ENCODE measurements at regions not wholly inside any gene's neighbourhood (a gene's known extent, or its start where the extent isn't known, plus 50 kb on each side); places are given as distances from the start of the nearest gene placed in this dataset.

DNA sequence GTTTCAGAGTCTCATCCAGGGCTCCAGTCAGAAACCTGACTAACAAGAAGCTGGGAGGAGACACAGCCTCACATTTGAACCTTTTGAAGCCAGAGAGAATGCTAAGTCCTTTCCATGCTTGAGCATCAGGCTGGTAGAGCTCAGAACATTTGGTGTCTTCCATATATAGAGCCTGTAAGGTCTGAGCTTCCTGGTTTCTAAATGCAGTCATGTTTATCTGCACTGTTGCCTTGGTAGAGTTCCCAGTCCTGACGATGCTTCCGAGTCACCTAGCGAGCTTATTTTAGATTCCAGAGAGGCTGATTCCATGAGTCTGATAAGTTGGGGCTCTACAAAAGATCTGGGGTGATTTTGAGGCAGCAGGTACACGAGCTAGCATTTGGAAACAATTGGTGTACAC is 68.4 kb upstream of the SORL1 start:
- H3K27me3 ChIP-seq (ENCODE audit: insufficient read depth, low read length, poor library complexity, severe bottlenecking) = no peaks in the 10 kb centered on the region
- no peak overlapping the region for H3K27ac ChIP-seq (ENCODE audit: low read depth, low read length)
- Mint-ChIP-seq H3K4me3 (no peak overlapping the region), H3K9me3 (no peaks in the 10 kb centered on the region), H3K27me3 (no peaks in the 10 kb centered on the region), H3K27ac (peak overlapping the region in 1 of 8 donors; percentile 15), H3K4me1 (peaks cover 15 to 23% (median 16%) of the 10 kb centered on the region in 3 donors), H3K36me3 (no peaks in the 10 kb centered on the region)
- no peak for DNase-seq
- peaks cover 16% of the 10 kb centered on the region for H3K4me1 ChIP-seq (ENCODE audit: insufficient read depth, low read length)
- CTCF ChIA-PET = no interaction called here
- H3K4me3 ChIP-seq (ENCODE audit: low read length) = no peak overlapping the region
- no peaks in the 10 kb centered on the region for H3K9me3 ChIP-seq (ENCODE audit: low read length)
- POLR2A ChIA-PET = no interaction called here
- H3K36me3 ChIP-seq (ENCODE audit: insufficient read depth, low read length) = no peaks in the 10 kb centered on the region

DNA sequence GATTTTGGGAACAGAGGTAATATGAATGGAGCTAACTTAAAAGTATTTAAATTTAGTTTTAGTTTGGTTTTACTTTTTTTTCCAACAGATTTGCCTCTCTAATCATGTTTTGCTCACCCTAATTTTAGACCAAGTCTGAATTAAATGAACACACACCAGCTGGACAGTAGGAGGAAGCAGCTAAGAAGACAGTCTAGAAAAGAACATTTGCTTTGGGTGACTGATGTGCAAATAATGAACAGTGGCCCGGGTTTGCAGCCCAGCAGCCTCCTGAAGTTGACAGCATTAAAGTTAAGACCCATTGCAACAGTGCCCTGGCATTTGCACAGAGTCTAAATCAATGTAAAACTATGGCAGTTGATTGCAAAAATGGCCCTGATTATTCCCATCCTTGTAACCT is 66.4 kb upstream of the SORL1 start:
- CTCF ChIA-PET = no interaction called here
- H3K9me3 ChIP-seq (ENCODE audit: low read length) = no peaks in the 10 kb centered on the region
- Mint-ChIP-seq H3K4me1 (peaks cover 0 to 5% (median 0%) of the 10 kb centered on the region in 3 donors), H3K4me3 (no peak overlapping the region), H3K36me3 (no peaks in the 10 kb centered on the region), H3K9me3 (no peaks in the 10 kb centered on the region), H3K27me3 (no peaks in the 10 kb centered on the region), H3K27ac (no peak overlapping the region)
- H3K36me3 ChIP-seq (ENCODE audit: insufficient read depth, low read length) = no peaks in the 10 kb centered on the region
- POLR2A ChIA-PET = no interaction called here
- H3K4me1 ChIP-seq (ENCODE audit: insufficient read depth, low read length) = no peaks in the 10 kb centered on the region
- H3K27ac ChIP-seq (ENCODE audit: low read depth, low read length) = no peak overlapping the region
- no peaks in the 10 kb centered on the region for H3K27me3 ChIP-seq (ENCODE audit: insufficient read depth, low read length, poor library complexity, severe bottlenecking)
- no peak for DNase-seq
- no peak overlapping the region for H3K4me3 ChIP-seq (ENCODE audit: low read length)
